Uterus (tissue), 2 donors: ENCODE measurements at regions not wholly inside any gene's neighbourhood (a gene's known extent, or its start where the extent isn't known, plus 50 kb on each side); places are given as distances from the start of the nearest gene placed in this dataset.

Experiments
- POLR2A ChIP-seq, 2 donors: fragments of 450-650 bp; IDR thresholded peaks; one replicate each; pipeline ENCODE4 v1.6.1; 2016; ENCODE audit warnings: antibody characterized with exemption in 2 of 2, mild to moderate bottlenecking in 1 of 2, moderate library complexity in 1 of 2
- TF ChIP-seq, protein P1 (sequence below), 4 experiments: fragments of 200-600 bp in 2 of 4; fragments of 450-650 bp in 2 of 4; sonication (generic) in 2 of 4; IDR thresholded peaks; one replicate each; pipeline ENCODE4 v1.5.1; 2016 to 2019; ENCODE audit warnings: antibody characterized with exemption in 4 of 4, mild to moderate bottlenecking in 2 of 4, moderate library complexity in 1 of 4

DNA sequence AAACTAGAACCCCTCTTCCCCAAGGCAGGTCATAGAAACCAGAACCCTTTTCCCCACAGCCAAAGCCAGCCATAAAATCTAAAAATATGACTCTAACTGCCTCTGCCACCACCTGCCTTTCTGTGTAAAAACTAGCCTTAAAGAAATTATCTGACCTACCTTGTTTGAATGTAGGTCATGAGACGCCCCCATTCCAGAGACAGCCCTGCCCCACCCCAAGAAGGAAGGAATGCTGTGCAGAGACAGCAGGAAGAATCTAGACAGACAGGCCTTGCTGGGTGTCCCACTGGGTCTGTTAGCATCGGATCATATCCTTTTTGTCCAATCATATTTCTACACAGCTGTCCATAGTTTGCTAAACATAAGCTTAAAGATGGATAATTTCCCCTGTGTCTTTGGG is 128.4 kb upstream of the RAB4A start:
- TF ChIP-seq, protein P1, sequence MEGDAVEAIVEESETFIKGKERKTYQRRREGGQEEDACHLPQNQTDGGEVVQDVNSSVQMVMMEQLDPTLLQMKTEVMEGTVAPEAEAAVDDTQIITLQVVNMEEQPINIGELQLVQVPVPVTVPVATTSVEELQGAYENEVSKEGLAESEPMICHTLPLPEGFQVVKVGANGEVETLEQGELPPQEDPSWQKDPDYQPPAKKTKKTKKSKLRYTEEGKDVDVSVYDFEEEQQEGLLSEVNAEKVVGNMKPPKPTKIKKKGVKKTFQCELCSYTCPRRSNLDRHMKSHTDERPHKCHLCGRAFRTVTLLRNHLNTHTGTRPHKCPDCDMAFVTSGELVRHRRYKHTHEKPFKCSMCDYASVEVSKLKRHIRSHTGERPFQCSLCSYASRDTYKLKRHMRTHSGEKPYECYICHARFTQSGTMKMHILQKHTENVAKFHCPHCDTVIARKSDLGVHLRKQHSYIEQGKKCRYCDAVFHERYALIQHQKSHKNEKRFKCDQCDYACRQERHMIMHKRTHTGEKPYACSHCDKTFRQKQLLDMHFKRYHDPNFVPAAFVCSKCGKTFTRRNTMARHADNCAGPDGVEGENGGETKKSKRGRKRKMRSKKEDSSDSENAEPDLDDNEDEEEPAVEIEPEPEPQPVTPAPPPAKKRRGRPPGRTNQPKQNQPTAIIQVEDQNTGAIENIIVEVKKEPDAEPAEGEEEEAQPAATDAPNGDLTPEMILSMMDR (IDR thresholded peaks at IDR 0.05) = no peak
- TF ChIP-seq POLR2A (IDR thresholded peaks at IDR 0.05) = no peak
